A549 (cell line): ENCODE measurements at regions not wholly inside any gene's neighbourhood (a gene's known extent, or its start where the extent isn't known, plus 50 kb on each side); places are given as distances from the start of the nearest gene placed in this dataset.

Experiments
- ATAC-seq, 2 experiments: fragments of 200-7000 bp in 1 of 2; fragments of >200 bp in 1 of 2; cut with Nextera tagmentation in 1 of 2; cut with Tn5 transposase in 1 of 2; 3 replicates each; pipeline versions ENCODE4 v1.8.0 to v1.9.1; 2018 to 2020; ENCODE audit warnings: mild to moderate bottlenecking in 1 of 2, moderate library complexity in 1 of 2
- CTCF ChIA-PET: fragments of 300-600 bp; sonication (Branson Sonifier 250); formaldehyde crosslinking; extraction: SDS; loops from one replicate; lab custom pipeline; 2021; ENCODE audit warnings: antibody characterized with exemption, inconsistent platforms; lab: Yijun Ruan, JAX
- POLR2A ChIA-PET: fragments of 350-600 bp; formaldehyde crosslinking; extraction: SDS; loops from one replicate; lab custom pipeline; 2021; ENCODE audit warnings: antibody characterized with exemption, inconsistent platforms; lab: Yijun Ruan, JAX
- DNase-seq, 2 experiments: peaks; one replicate each; pipeline versions ENCODE4 v3.0.0 to v3.0.0-alpha.2; 2011 to 2016; ENCODE audit warnings: low read depth in 1 of 2, low spot score in 1 of 2
- FAIRE-seq: peaks from 2 replicates; lab custom pipeline; 2011; peaks lifted over from hg19 to GRCh38; lab: Jason Lieb, UNC
- H3K27ac ChIP-seq, 2 experiments: fragments of >200 bp; sonication (Bioruptor Twin); formaldehyde crosslinking; 3 replicates each; pipeline ENCODE4 v1.5.1; 2016 to 2017
- H3K4me1 ChIP-seq: fragments of >200 bp; sonication (Bioruptor Twin); formaldehyde crosslinking; 3 replicates; pipeline ENCODE4 v1.6.1; 2016
- H3K4me2 ChIP-seq: fragments of >200 bp; sonication (Bioruptor Twin); formaldehyde crosslinking; 3 replicates; pipeline ENCODE4 v1.6.1; 2016
- H3K4me3 ChIP-seq: fragments of >200 bp; sonication (Bioruptor Twin); formaldehyde crosslinking; 3 replicates; pipeline ENCODE4 v1.5.1; 2016
- H3K9me3 ChIP-seq: fragments of >200 bp; sonication (Bioruptor Twin); formaldehyde crosslinking; 3 replicates; pipeline ENCODE4 v1.6.1; 2016
- BCL3 ChIP-seq: fragments of >200 bp; sonication (Bioruptor Twin); formaldehyde crosslinking; IDR thresholded peaks from 3 replicates; pipeline ENCODE4 v1.6.1; 2016
- EHF ChIP-seq: fragments of 250-450 bp; sonication (Bioruptor Pico); IDR thresholded peaks from 2 replicates; pipeline ENCODE4 v1.5.0; 2020; ENCODE audit warnings: mild to moderate bottlenecking
- HES2 ChIP-seq: fragments of >200 bp; sonication (Bioruptor Twin); formaldehyde crosslinking; IDR thresholded peaks from 2 replicates; pipeline ENCODE4 v1.6.1; 2016
- HOXA7 ChIP-seq: fragments of 250-450 bp; sonication (Bioruptor Pico); IDR thresholded peaks from 2 replicates; pipeline ENCODE4 v1.5.0; 2020; ENCODE audit warnings: mild to moderate bottlenecking, moderate library complexity
- JUN ChIP-seq, 2 experiments: fragments of >200 bp; sonication (Bioruptor Twin); formaldehyde crosslinking; IDR thresholded peaks; 2 replicates in 1 of 2; 3 replicates in 1 of 2; pipeline ENCODE4 v1.6.1; 2016 to 2017
- KDM1A ChIP-seq: fragments of 200-600 bp; sonication (generic); IDR thresholded peaks from 2 replicates; pipeline ENCODE4 v1.6.1; 2016; ENCODE audit warnings: low read depth, mild to moderate bottlenecking
- MYC ChIP-seq: IDR thresholded peaks from 2 replicates; pipeline ENCODE4 v1.6.1; 2012; ENCODE audit warnings: mild to moderate bottlenecking, inconsistent platforms, low read length, improper control_type of control experiment, borderline replicate concordance
- RAD21 ChIP-seq, 2 experiments: fragments of >200 bp in 1 of 2; sonication (Bioruptor Twin) in 1 of 2; formaldehyde crosslinking in 1 of 2; IDR thresholded peaks in 1 of 2; conservative IDR thresholded peaks in 1 of 2; 2 replicates in 1 of 2; 3 replicates in 1 of 2; pipeline ENCODE4 v1.6.1; 2012 to 2018; ENCODE audit warnings: inconsistent platforms in 1 of 2
- WGBS: methylation state at CpG from one replicate; pipeline ENCODE4 v1.1.6; 2017; ENCODE audit errors: missing lambda C conversion rate; 5-methylcytosine and 5-hydroxymethylcytosine counted together

GRCh38 chr5:146284016-146284415 lies 54.6 kb upstream of the POU4F3 start:
- 6% methylated on average over 1 of the region's 1 CpG for WGBS
- TF ChIP-seq JUN (IDR thresholded peaks at IDR 0.05): no peak
- TF ChIP-seq MYC: no peak
- TF ChIP-seq RAD21 (conservative IDR thresholded peaks at IDR 0.05 in 1 of 2, IDR thresholded peaks at IDR 0.05 in 1 of 2): no peak
- TF ChIP-seq HOXA7 (CRISPR knock-in tag): no peak
- TF ChIP-seq KDM1A: no peak
- no peak for TF ChIP-seq EHF (CRISPR knock-in tag)
- no peak for TF ChIP-seq BCL3
- no peak for TF ChIP-seq HES2
- Histone ChIP-seq H3K4me3 (no peak overlapping the region), H3K9me3 (no peaks in the 10 kb centered on the region), H3K27ac (peak overlapping the region; percentile 30 to 37; a peak in 2 of 6 replicates), H3K4me2 (peak overlapping the region; percentile 74), H3K4me1 (peaks cover 27% of the 10 kb centered on the region)
- ChIA-PET POLR2A (no interaction called here), CTCF (interaction anchor here (1.7 kb wide), 1 partner anchor 11 kb away, joined by 4 read pairs; no protein-coding TSS in a partner anchor)
- peak in 1 of 2 experiments; percentile 67; a peak in 4 of 6 replicates for ATAC-seq
- DNase-seq: peak in 1 of 2 experiments; percentile 10
- FAIRE-seq: no peak
